ENCODE measurements at regions not wholly inside any gene's neighbourhood (a gene's known extent, or its start where the extent isn't known, plus 50 kb on each side); places are given as distances from the start of the nearest gene placed in this dataset.
"Not testable (repeated sequence)": the region's sequence is repeated elsewhere in the genome, so short reads cannot be mapped to it uniquely, and the experiment has no call there.

DNA sequence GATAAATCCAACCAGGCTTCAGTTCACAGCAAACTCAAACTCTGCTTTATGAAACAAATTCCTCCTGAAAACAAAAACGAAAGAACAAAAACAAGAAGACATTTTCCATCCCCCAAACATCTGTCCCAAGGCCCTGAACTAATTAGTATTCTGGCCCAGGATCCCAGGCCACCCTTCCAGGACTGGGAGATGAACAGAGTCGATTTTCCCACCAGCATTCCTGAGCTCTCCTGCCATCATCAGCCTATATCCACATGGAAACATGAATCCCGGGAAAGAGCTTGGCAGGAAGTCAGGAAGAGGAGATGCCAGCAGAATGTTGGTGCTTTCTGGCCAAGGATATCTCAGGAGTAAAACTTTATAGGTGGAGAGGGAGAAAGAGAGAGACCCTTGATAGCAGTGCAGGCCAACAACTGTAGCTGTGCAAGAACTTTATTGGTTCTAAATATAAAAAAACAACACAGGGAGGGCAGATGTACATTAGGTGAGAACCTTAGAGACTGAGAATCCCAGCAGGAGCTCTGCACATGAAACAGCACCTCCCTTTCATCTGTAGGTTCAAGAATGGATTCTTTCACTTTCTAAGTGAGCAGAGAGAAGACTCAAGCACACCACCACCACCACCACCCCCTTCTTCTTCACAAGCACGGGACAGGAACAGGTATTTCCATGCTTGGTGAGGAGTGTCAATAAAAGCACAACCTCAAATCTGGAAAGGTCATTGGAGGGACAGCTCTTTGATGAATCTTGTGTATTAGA lies 190.7 kb upstream of the TAS2R1 start:
- ATAC-seq (ENCODE audit: low FRiP score) (no peak), DNase-seq (no peak)
- 20 to 25% methylated on average over 4 of the region's 4 CpGs for WGBS, 2 donors
- Histone ChIP-seq H3K36me3 (ENCODE audit: control insufficient read depth in 1 of 2, insufficient read depth in 2 of 2, low read length in 1 of 2) (no peaks in the 10 kb centered on the region), H3K4me3 (ENCODE audit: low read length in 2 of 2) (no peak overlapping the region), H3K9me3 (ENCODE audit: control insufficient read depth, low read length) (peaks cover 2% of the 10 kb centered on the region), H3K27ac (ENCODE audit: low read depth in 1 of 2, low read length in 2 of 2) (no peak overlapping the region), H3K27me3 (ENCODE audit: control insufficient read depth in 1 of 2, insufficient read depth in 2 of 2, low read length in 1 of 2) (no peaks in the 10 kb centered on the region), H3K4me1 (ENCODE audit: control insufficient read depth in 1 of 2, insufficient read depth in 2 of 2, low read length in 2 of 2) (peaks cover 0 to 3% of the 10 kb centered on the region in 2 donors)
- intact Hi-C loops (cut with DNase I), result no loop called here

DNA sequence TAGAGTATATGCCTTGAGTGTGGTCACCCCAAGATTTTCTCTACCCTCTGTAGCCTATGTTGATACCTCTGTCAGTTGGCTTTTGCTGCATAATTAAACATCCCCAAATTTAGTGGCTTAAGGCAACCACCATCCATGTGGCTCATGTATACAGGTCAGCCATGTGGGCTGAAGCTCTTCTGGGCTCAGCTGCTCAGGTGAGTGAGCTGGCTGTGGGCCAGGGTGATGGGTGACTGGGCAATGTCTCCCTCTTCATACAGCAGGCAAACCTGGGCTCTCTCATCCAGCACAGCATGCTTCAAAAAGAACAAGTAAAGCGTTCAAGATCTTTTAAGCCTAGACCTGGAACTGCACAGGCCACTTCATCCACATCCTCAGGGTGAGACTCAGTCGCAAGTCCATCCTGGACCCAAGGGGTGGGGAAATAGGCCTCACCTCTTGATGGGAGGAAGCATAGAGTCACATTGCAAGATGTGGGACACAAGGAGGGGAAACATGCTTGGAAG lies 188.2 kb upstream of the TAS2R1 start:
- 88 to 96% methylated on average over 2 of the region's 2 CpGs for WGBS, 2 donors
- ATAC-seq (ENCODE audit: low FRiP score) (peak; percentile 44), DNase-seq (no peak)
- Histone ChIP-seq H3K27ac (ENCODE audit: low read depth in 1 of 2, low read length in 2 of 2) (no peak overlapping the region), H3K36me3 (ENCODE audit: control insufficient read depth in 1 of 2, insufficient read depth in 2 of 2, low read length in 1 of 2) (no peaks in the 10 kb centered on the region), H3K9me3 (ENCODE audit: control insufficient read depth, low read length) (no peaks in the 10 kb centered on the region), H3K4me1 (ENCODE audit: control insufficient read depth in 1 of 2, insufficient read depth in 2 of 2, low read length in 2 of 2) (peaks cover 0 to 3% of the 10 kb centered on the region in 2 donors), H3K27me3 (ENCODE audit: control insufficient read depth in 1 of 2, insufficient read depth in 2 of 2, low read length in 1 of 2) (no peaks in the 10 kb centered on the region), H3K4me3 (ENCODE audit: low read length in 2 of 2) (no peak overlapping the region)
- intact Hi-C loops (cut with DNase I), result no loop called here

DNA sequence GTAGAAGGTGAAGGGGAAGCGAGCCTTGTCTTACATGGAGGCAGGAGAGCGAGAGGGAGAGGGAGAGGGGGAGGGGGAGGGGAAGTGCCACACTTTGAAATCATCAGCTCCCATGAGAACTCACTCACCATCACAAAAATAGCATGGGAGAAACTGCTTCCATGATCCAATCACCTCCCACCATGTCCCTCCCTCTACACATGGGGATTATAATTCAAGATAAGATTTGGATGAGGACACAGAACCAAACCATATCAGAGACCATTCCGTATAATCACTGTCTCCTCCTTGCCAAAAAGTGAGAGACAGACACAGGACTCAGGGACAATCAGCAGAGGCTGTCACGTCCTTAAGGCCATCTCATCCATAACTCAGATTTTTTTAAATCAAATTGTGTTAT lies 187.7 kb upstream of the TAS2R1 start:
- Histone ChIP-seq H3K4me1 (ENCODE audit: control insufficient read depth in 1 of 2, insufficient read depth in 2 of 2, low read length in 2 of 2) (peaks cover 0 to 3% of the 10 kb centered on the region in 2 donors), H3K27me3 (ENCODE audit: control insufficient read depth in 1 of 2, insufficient read depth in 2 of 2, low read length in 1 of 2) (no peaks in the 10 kb centered on the region), H3K4me3 (ENCODE audit: low read length in 2 of 2) (no peak overlapping the region), H3K9me3 (ENCODE audit: control insufficient read depth, low read length) (no peaks in the 10 kb centered on the region), H3K36me3 (ENCODE audit: control insufficient read depth in 1 of 2, insufficient read depth in 2 of 2, low read length in 1 of 2) (no peaks in the 10 kb centered on the region), H3K27ac (ENCODE audit: low read depth in 1 of 2, low read length in 2 of 2) (no peak overlapping the region)
- DNase-seq (no peak), ATAC-seq (ENCODE audit: low FRiP score) (no peak)
- 80 to 84% methylated on average over 4 of the region's 4 CpGs for WGBS, 2 donors
- intact Hi-C loops (cut with DNase I), result no loop called here

DNA sequence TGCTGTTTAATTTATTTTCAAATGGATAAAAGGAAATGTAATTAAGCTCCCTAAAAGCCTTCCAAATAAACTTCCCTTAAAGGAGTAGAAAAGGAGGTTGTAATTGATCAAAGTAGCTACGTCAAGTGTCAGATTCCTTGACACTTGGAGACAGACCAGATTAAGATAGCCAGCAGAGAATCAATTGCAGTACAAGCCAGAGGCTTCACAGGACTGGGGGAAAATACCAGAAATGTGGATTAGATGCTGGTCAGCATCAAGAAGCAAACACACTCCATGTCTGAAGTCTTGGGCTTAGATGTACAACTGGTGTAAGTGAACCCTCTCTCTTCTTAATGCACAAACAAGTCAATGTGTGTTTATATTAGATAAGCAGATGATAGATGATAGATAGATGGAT lies 184.9 kb upstream of the TAS2R1 start:
- 96 to 97% methylated on average over 1 of the region's 1 CpG for WGBS, 2 donors
- Histone ChIP-seq H3K36me3 (ENCODE audit: control insufficient read depth in 1 of 2, insufficient read depth in 2 of 2, low read length in 1 of 2) (no peaks in the 10 kb centered on the region), H3K27ac (ENCODE audit: low read depth in 1 of 2, low read length in 2 of 2) (no peak overlapping the region), H3K4me3 (ENCODE audit: low read length in 2 of 2) (no peak overlapping the region), H3K27me3 (ENCODE audit: control insufficient read depth in 1 of 2, insufficient read depth in 2 of 2, low read length in 1 of 2) (no peaks in the 10 kb centered on the region), H3K4me1 (ENCODE audit: control insufficient read depth in 1 of 2, insufficient read depth in 2 of 2, low read length in 2 of 2) (no peaks in the 10 kb centered on the region), H3K9me3 (ENCODE audit: control insufficient read depth, low read length) (peaks cover 1% of the 10 kb centered on the region)
- DNase-seq (no peak), ATAC-seq (ENCODE audit: low FRiP score) (no peak)
- intact Hi-C loops (cut with DNase I), result no loop called here

DNA sequence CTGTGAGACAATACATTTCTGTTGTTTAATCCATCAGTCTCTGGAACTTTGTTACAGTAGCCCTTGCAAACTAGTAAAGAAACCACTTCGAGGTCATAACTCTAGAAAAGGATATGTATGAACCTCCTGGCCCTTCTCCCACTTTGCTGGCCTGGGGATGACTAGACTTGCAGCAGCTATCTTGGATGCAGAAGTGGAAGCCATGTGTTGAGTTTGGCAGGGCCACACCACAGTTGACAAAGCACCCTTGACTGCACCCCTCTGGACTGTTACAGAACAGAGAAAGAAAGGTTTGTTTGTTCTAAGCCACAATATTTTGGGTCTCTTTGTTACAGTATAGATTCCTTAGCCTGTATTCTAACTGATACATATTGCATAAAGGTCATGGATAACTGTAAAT lies 183.2 kb upstream of the TAS2R1 start:
- intact Hi-C loops (cut with DNase I), result no loop called here

DNA sequence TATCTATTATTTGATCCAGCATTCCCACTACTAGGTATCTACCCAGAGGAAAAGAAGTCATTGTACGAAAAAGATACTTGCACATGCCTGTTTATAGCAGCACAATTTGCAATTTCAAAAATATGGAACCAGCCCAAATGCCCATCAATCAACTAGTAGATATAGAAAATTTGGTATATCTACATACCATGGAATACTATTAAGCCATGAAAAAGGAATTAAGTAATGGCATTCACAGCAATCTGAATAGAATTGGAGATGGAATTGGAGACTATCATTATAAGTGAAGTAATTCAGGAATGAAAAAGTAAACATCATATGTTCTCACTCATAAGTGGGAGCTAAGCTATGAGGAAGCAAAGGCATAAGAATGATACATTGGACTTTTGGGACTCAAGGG lies 177.2 kb upstream of the TAS2R1 start:
- DNase-seq; H3K4me1 ChIP-seq (ENCODE audit: control insufficient read depth in 1 of 2, insufficient read depth in 2 of 2, low read length in 2 of 2); ATAC-seq (ENCODE audit: low FRiP score); H3K27ac ChIP-seq (ENCODE audit: low read depth in 1 of 2, low read length in 2 of 2); H3K4me3 ChIP-seq (ENCODE audit: low read length in 2 of 2); H3K27me3 ChIP-seq (ENCODE audit: control insufficient read depth in 1 of 2, insufficient read depth in 2 of 2, low read length in 1 of 2); H3K36me3 ChIP-seq (ENCODE audit: control insufficient read depth in 1 of 2, insufficient read depth in 2 of 2, low read length in 1 of 2); intact Hi-C loops (cut with DNase I); H3K9me3 ChIP-seq (ENCODE audit: control insufficient read depth, low read length): not testable (repeated sequence)
- 97 to 100% methylated on average over 1 of the region's 1 CpG for WGBS, 2 donors

More for the DNA sequence above, 183.2 kb upstream of the TAS2R1 start:
- Histone ChIP-seq H3K9me3 (ENCODE audit: control insufficient read depth, low read length) (peaks cover 1% of the 10 kb centered on the region), H3K36me3 (ENCODE audit: control insufficient read depth in 1 of 2, insufficient read depth in 2 of 2, low read length in 1 of 2) (no peaks in the 10 kb centered on the region), H3K27me3 (ENCODE audit: control insufficient read depth in 1 of 2, insufficient read depth in 2 of 2, low read length in 1 of 2) (no peaks in the 10 kb centered on the region), H3K27ac (ENCODE audit: low read depth in 1 of 2, low read length in 2 of 2) (no peak overlapping the region), H3K4me1 (ENCODE audit: control insufficient read depth in 1 of 2, insufficient read depth in 2 of 2, low read length in 2 of 2) (no peaks in the 10 kb centered on the region), H3K4me3 (ENCODE audit: low read length in 2 of 2) (no peak overlapping the region)
- ATAC-seq (ENCODE audit: low FRiP score) (no peak), DNase-seq (no peak)
- WGBS, 2 donors, result 70 to 79% methylated on average over 1 of the region's 1 CpG

DNA sequence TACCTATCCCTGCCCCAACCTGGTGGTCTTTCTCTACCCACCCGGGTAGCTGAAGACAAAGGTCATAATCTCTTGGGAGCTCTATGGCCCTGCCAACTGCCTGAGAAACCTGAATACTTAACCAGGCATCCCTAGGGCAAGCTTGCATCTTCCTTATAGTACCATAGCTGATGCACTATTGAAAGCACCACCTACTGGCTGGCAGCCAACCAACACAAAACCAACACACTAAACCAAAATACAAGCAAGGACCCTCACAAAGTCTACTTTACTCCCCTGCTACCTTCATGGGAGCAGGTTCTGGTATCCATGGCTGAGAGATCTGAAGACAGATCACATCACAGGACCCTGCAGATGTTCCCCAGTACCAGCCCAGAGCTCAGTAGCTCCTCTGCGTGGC lies 171.8 kb upstream of the TAS2R1 start:
- 48 to 74% methylated on average over 2 of the region's 2 CpGs for WGBS, 2 donors
- intact Hi-C loops (cut with DNase I), result no loop called here
- no peak for ATAC-seq (ENCODE audit: low FRiP score)

DNA sequence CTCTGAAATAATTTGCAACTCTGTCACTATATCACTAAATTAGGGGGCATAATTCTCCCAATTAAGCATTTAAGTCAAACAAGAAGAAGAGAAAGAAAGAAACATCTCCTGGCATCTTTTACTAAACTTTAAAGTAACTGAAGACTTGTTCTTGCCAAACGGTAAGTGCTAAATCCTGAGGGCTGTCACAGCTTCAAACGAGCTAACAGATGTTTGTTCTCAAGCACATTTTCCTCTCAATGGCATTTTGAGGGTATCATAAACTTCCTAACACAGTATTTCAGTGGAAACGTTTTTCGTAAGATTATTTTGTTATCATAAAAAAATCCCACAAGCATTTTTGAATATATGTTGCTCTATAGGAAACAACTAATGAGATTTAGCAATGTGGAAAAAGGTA lies 169.5 kb upstream of the TAS2R1 start:
- ATAC-seq (ENCODE audit: low FRiP score) (no peak), DNase-seq (no peak)
- Histone ChIP-seq H3K27ac (ENCODE audit: low read depth in 1 of 2, low read length in 2 of 2) (no peak overlapping the region), H3K9me3 (ENCODE audit: control insufficient read depth, low read length) (peaks cover 1% of the 10 kb centered on the region), H3K36me3 (ENCODE audit: control insufficient read depth in 1 of 2, insufficient read depth in 2 of 2, low read length in 1 of 2) (no peaks in the 10 kb centered on the region), H3K27me3 (ENCODE audit: control insufficient read depth in 1 of 2, insufficient read depth in 2 of 2, low read length in 1 of 2) (no peaks in the 10 kb centered on the region), H3K4me3 (ENCODE audit: low read length in 2 of 2) (no peak overlapping the region), H3K4me1 (ENCODE audit: control insufficient read depth in 1 of 2, insufficient read depth in 2 of 2, low read length in 2 of 2) (no peaks in the 10 kb centered on the region)
- intact Hi-C loops (cut with DNase I), result no loop called here
- WGBS, 2 donors, result 76 to 77% methylated on average over 4 of the region's 4 CpGs

More for the DNA sequence above, 171.8 kb upstream of the TAS2R1 start:
- H3K4me3 ChIP-seq (ENCODE audit: low read length in 2 of 2), result no peak overlapping the region
- DNase-seq, result no peak
- H3K27me3 ChIP-seq (ENCODE audit: control insufficient read depth in 1 of 2, insufficient read depth in 2 of 2, low read length in 1 of 2), result no peaks in the 10 kb centered on the region
- no peaks in the 10 kb centered on the region for H3K4me1 ChIP-seq (ENCODE audit: control insufficient read depth in 1 of 2, insufficient read depth in 2 of 2, low read length in 2 of 2)
- H3K27ac ChIP-seq (ENCODE audit: low read depth in 1 of 2, low read length in 2 of 2), result no peak overlapping the region
- peaks cover 1% of the 10 kb centered on the region for H3K9me3 ChIP-seq (ENCODE audit: control insufficient read depth, low read length)
- no peaks in the 10 kb centered on the region for H3K36me3 ChIP-seq (ENCODE audit: control insufficient read depth in 1 of 2, insufficient read depth in 2 of 2, low read length in 1 of 2)

DNA sequence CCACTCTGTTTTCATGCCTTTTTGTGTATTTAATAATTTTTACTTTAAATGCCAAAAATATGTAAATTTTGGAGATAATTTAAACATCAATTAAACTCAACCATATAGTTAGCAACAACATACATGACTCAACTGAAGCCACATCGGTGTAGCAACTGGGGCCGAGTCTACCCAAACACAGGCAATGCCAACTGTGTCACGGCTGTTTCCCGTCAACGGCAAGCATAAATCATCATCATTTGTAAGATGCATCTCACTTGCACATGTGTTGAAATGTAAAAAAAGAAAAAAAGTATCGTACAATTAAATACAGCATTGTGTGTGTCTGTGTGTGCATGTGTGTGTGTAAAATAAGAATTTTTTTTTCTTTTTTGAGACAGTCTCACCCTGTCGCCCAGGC lies 160.1 kb upstream of the TAS2R1 start:
- Histone ChIP-seq H3K4me1 (ENCODE audit: control insufficient read depth in 1 of 2, insufficient read depth in 2 of 2, low read length in 2 of 2) (no peaks in the 10 kb centered on the region), H3K27ac (ENCODE audit: low read depth in 1 of 2, low read length in 2 of 2) (no peak overlapping the region), H3K9me3 (ENCODE audit: control insufficient read depth, low read length) (peaks cover 3% of the 10 kb centered on the region), H3K4me3 (ENCODE audit: low read length in 2 of 2) (no peak overlapping the region), H3K27me3 (ENCODE audit: control insufficient read depth in 1 of 2, insufficient read depth in 2 of 2, low read length in 1 of 2) (no peaks in the 10 kb centered on the region), H3K36me3 (ENCODE audit: control insufficient read depth in 1 of 2, insufficient read depth in 2 of 2, low read length in 1 of 2) (no peaks in the 10 kb centered on the region)
- DNase-seq, result no peak
- intact Hi-C loops (cut with DNase I), result no loop called here
- WGBS, 2 donors, result 34 to 48% methylated on average over 7 of the region's 7 CpGs
- no peak for ATAC-seq (ENCODE audit: low FRiP score)

All from aorta (tissue), 5 donors.